ENCODE measurements at regions not wholly inside any gene's neighbourhood (a gene's known extent, or its start where the extent isn't known, plus 50 kb on each side); places are given as distances from the start of the nearest gene placed in this dataset.
"Not testable (repeated sequence)": the region's sequence is repeated elsewhere in the genome, so short reads cannot be mapped to it uniquely, and the experiment has no call there.

DNA sequence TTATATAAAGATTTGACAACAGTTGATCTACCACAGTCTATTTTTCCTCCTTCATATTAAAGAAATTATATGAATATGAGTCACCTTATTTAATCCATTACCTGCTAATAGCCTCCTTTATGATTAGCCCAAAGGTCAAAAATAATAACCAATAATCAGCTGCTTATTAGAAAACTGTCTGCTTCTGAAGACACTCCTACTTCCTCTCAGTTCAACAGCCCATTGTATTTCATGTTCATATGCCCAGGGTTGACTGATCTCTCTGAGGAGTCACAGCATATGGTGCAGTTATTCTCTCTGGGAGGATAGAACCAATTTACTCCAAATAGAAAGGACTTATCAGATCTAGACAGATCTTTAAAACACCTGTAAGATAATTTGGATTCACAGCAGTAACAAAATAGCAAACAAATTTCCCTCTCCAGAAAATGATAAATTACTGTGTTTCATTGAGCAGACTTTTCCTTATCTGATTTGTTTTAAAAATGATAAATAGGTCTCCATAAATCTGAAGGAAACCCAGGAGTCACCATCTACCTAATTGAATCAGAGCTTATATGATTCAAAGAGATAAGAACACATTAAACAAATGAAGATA lies 180.4 kb upstream of the ITGA1 start:
- H3K36me3 ChIP-seq (ENCODE audit: insufficient read depth, low read length): no peaks in the 10 kb centered on the region
- no peak overlapping the region for H3K27ac ChIP-seq
- DNase-seq (ENCODE audit: low read depth, low spot score): no peak
- TF ChIP-seq EZH2 (IDR thresholded peaks at IDR 0.05): no peak
- TF ChIP-seq POLR2AphosphoS5 (IDR thresholded peaks at IDR 0.05; ENCODE audit: borderline replicate concordance, low read depth, low read length): no peak
- TF ChIP-seq FOXP2 (optimal IDR thresholded peaks at IDR 0.05; ENCODE audit: control extremely low read depth, extremely low read length, insufficient read depth): no peak
- H3K4me3 ChIP-seq: no peak overlapping the region
- H3K9ac ChIP-seq (ENCODE audit: insufficient read length): no peak overlapping the region
- H3K9me3 ChIP-seq (ENCODE audit: low read depth, low read length): no peaks in the 10 kb centered on the region

DNA sequence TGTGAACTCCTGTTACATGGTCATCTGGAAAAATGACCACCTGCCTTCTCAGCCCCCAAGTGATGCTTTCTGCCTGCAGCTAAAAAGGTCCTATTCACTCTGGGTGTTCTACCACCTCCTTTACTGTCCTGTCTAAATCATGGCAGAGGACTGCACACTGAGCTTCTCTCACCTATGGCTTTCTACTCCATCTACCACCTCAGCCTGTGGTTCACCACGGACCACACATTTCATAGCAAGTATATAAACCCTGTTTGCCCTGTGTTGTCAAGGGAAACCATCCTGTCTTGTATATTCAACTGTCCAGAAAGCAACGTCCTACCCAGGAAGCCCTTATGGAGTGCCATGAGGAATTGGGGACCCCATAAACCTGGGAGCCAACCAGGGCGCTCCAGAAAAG lies 167.4 kb upstream of the ITGA1 start:
- Histone ChIP-seq H3K4me3 (no peak overlapping the region), H3K9ac (ENCODE audit: insufficient read length) (no peak overlapping the region), H3K27ac (no peak overlapping the region), H3K9me3 (ENCODE audit: low read depth, low read length) (no peaks in the 10 kb centered on the region), H3K36me3 (ENCODE audit: insufficient read depth, low read length) (no peaks in the 10 kb centered on the region)
- no peak for TF ChIP-seq POLR2AphosphoS5 (IDR thresholded peaks at IDR 0.05; ENCODE audit: borderline replicate concordance, low read depth, low read length)
- no peak for TF ChIP-seq FOXP2 (optimal IDR thresholded peaks at IDR 0.05; ENCODE audit: control extremely low read depth, extremely low read length, insufficient read depth)
- no peak for TF ChIP-seq EZH2 (IDR thresholded peaks at IDR 0.05)
- no peak for DNase-seq (ENCODE audit: low read depth, low spot score)

DNA sequence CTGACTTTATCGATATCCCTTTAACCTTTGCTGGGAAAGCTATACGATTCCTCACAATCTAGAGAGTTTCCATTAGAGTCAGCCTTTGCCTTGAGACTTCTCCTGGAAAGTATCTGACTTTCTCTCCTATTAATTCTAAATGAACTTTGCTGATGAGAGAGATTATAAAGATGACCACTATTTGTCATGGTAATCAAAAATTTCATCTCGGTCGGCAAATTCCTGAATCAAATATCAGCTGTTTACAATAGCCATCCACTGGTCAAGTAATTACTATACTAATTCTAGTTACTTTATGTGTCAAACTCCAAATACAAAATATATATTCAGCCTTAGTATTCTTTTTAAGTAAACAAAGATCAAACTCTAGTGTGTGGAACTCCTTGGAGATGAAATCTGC lies 164.4 kb upstream of the ITGA1 start:
- H3K27ac ChIP-seq: no peak overlapping the region
- H3K36me3 ChIP-seq (ENCODE audit: insufficient read depth, low read length): no peaks in the 10 kb centered on the region
- TF ChIP-seq FOXP2 (optimal IDR thresholded peaks at IDR 0.05; ENCODE audit: control extremely low read depth, extremely low read length, insufficient read depth): no peak
- TF ChIP-seq EZH2 (IDR thresholded peaks at IDR 0.05): no peak
- TF ChIP-seq POLR2AphosphoS5 (IDR thresholded peaks at IDR 0.05; ENCODE audit: borderline replicate concordance, low read depth, low read length): no peak
- H3K9ac ChIP-seq (ENCODE audit: insufficient read length): no peak overlapping the region
- no peak for DNase-seq (ENCODE audit: low read depth, low spot score)
- H3K4me3 ChIP-seq: no peak overlapping the region
- H3K9me3 ChIP-seq (ENCODE audit: low read depth, low read length): no peaks in the 10 kb centered on the region

DNA sequence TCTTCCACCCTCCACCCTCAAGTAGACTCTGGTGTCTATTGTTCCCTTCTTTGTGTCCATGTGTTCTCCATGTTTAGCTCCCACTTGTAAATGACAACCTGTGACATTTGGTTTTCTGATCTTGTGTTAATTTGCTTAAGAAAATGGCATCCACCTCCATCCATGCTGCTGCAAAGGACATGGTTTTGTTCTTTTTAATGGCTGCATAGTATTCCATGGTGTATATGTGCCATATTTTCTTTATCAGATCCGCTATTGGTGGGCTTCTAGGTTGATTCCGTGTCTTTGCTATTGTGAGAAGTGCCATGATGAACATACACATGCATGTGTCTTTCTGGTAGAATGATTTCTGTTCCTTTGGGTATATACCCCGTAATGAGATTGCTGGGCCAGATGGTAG lies 163.4 kb upstream of the ITGA1 start:
- no peaks in the 10 kb centered on the region for H3K9me3 ChIP-seq (ENCODE audit: low read depth, low read length)
- DNase-seq (ENCODE audit: low read depth, low spot score): no peak
- no peaks in the 10 kb centered on the region for H3K36me3 ChIP-seq (ENCODE audit: insufficient read depth, low read length)
- no peak overlapping the region for H3K9ac ChIP-seq (ENCODE audit: insufficient read length)
- no peak overlapping the region for H3K4me3 ChIP-seq
- no peak overlapping the region for H3K27ac ChIP-seq
- no peak for TF ChIP-seq EZH2 (IDR thresholded peaks at IDR 0.05)
- TF ChIP-seq POLR2AphosphoS5 (IDR thresholded peaks at IDR 0.05; ENCODE audit: borderline replicate concordance, low read depth, low read length): no peak
- no peak for TF ChIP-seq FOXP2 (optimal IDR thresholded peaks at IDR 0.05; ENCODE audit: control extremely low read depth, extremely low read length, insufficient read depth)

DNA sequence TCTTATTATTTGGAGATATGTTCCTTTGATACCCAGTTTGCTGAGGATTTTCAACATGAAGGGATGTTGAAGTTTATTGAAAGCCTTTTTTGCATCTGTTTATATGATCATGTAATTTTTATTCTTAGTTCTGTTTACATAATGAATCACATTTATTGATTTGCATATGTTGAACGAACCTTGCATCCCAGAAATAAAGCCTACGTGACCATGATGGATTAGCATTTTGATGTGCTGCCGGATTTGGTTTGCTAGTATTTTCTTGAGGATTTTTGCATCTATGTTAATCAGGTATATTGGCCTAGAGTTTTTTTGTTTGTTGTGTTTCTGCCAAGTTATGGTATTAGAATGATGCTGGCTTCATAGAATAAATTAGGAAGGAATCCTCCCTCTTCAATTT lies 161.4 kb upstream of the ITGA1 start:
- no peak for DNase-seq (ENCODE audit: low read depth, low spot score)
- H3K9ac ChIP-seq (ENCODE audit: insufficient read length): no peak overlapping the region
- no peak overlapping the region for H3K4me3 ChIP-seq
- no peak for TF ChIP-seq FOXP2 (optimal IDR thresholded peaks at IDR 0.05; ENCODE audit: control extremely low read depth, extremely low read length, insufficient read depth)
- no peak for TF ChIP-seq POLR2AphosphoS5 (IDR thresholded peaks at IDR 0.05; ENCODE audit: borderline replicate concordance, low read depth, low read length)
- TF ChIP-seq EZH2 (IDR thresholded peaks at IDR 0.05): no peak
- no peaks in the 10 kb centered on the region for H3K36me3 ChIP-seq (ENCODE audit: insufficient read depth, low read length)
- H3K9me3 ChIP-seq (ENCODE audit: low read depth, low read length): no peaks in the 10 kb centered on the region
- no peak overlapping the region for H3K27ac ChIP-seq

DNA sequence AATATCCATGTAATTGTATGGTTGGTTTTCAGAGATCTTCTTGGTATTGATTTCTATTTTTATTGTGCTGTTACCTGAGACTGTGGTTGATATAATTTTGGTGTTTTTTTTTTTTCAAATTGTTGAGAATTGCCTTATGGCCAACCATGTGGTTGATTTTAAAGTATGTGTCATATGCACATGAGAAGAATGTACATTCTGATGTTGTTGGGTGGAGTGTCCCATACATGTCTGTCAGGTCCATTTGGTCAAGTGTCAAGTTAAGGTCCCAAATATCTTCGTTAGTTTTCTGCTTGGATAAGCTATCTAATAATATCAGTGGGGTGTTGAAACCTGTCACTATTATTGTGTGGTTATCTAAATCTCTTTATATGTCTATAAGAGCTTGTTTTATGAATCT lies 160.0 kb upstream of the ITGA1 start:
- Histone ChIP-seq H3K9me3 (ENCODE audit: low read depth, low read length) (no peaks in the 10 kb centered on the region), H3K27ac (no peak overlapping the region), H3K36me3 (ENCODE audit: insufficient read depth, low read length) (no peaks in the 10 kb centered on the region), H3K9ac (ENCODE audit: insufficient read length) (no peak overlapping the region), H3K4me3 (no peak overlapping the region)
- DNase-seq (ENCODE audit: low read depth, low spot score): no peak
- TF ChIP-seq POLR2AphosphoS5 (IDR thresholded peaks at IDR 0.05; ENCODE audit: borderline replicate concordance, low read depth, low read length) (no peak), EZH2 (IDR thresholded peaks at IDR 0.05) (no peak), FOXP2 (optimal IDR thresholded peaks at IDR 0.05; ENCODE audit: control extremely low read depth, extremely low read length, insufficient read depth) (no peak)

DNA sequence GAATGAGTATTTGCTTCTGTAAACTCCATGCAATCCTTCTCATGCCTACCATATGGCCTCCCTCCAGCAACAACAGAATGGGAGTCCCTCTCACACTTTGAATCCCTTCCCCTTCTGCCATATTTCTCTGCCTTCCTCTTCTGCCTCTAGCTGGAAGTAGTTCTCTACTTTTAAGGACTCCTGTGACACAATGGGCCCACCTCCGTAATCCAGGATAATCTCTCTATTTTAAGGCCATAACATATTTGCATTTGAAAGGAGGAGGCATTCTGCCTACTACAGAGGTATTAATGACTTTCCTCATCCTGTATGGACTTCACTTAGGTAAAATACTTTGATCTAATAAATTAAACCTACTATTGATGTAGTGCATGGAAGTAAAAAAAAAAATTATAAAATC lies 155.4 kb upstream of the ITGA1 start:
- no peaks in the 10 kb centered on the region for H3K36me3 ChIP-seq (ENCODE audit: insufficient read depth, low read length)
- no peaks in the 10 kb centered on the region for H3K9me3 ChIP-seq (ENCODE audit: low read depth, low read length)
- TF ChIP-seq EZH2 (IDR thresholded peaks at IDR 0.05) (no peak), POLR2AphosphoS5 (IDR thresholded peaks at IDR 0.05; ENCODE audit: borderline replicate concordance, low read depth, low read length) (no peak), FOXP2 (optimal IDR thresholded peaks at IDR 0.05; ENCODE audit: control extremely low read depth, extremely low read length, insufficient read depth) (no peak)
- no peak overlapping the region for H3K4me3 ChIP-seq
- DNase-seq (ENCODE audit: low read depth, low spot score): no peak
- no peak overlapping the region for H3K27ac ChIP-seq
- no peak overlapping the region for H3K9ac ChIP-seq (ENCODE audit: insufficient read length)

DNA sequence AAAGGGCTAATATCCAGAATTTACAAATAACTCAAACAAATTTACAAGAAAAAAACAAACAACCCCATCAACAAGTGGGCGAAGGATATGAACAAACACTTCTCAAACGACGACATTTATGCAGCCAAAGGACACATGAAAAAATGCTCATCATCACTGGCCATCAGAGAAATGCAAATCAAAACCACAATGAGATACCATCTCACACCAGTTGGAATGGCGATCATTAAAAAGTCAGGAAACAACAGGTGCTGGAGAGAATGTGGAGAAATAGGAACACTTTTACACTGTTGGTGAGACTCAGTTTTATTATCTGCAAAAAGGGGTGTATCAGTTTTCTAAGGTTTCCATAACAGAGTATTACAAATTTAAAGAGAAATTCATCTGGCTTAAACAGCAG lies 153.5 kb upstream of the ITGA1 start:
- DNase-seq (ENCODE audit: low read depth, low spot score); H3K9ac ChIP-seq (ENCODE audit: insufficient read length); H3K27ac ChIP-seq; H3K9me3 ChIP-seq (ENCODE audit: low read depth, low read length); H3K36me3 ChIP-seq (ENCODE audit: insufficient read depth, low read length); H3K4me3 ChIP-seq: not testable (repeated sequence)

DNA sequence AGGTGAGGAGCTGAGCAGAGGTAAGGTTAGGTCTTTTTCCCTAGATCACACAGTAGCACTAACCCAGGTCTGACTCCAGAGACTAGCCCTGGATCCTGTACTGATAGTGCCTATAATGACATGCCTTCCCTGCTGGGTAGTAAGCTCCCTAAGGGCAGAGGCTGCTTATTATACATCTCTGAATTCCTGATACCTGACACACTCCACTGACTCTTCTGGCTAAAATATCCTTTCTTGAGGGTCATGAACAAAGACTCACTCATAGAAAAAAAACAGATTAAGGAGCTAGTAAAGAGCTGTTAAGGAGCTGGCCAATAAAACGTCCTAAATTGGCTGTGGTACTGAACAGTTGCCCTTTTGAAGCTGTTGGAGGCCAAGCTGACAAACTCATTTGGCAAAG lies 149.0 kb upstream of the ITGA1 start:
- H3K9me3 ChIP-seq (ENCODE audit: low read depth, low read length): no peaks in the 10 kb centered on the region
- no peak for TF ChIP-seq POLR2AphosphoS5 (IDR thresholded peaks at IDR 0.05; ENCODE audit: borderline replicate concordance, low read depth, low read length)
- no peak for TF ChIP-seq EZH2 (IDR thresholded peaks at IDR 0.05)
- TF ChIP-seq FOXP2 (optimal IDR thresholded peaks at IDR 0.05; ENCODE audit: control extremely low read depth, extremely low read length, insufficient read depth): no peak
- no peak for DNase-seq (ENCODE audit: low read depth, low spot score)
- no peak overlapping the region for H3K27ac ChIP-seq
- H3K9ac ChIP-seq (ENCODE audit: insufficient read length): no peak overlapping the region
- no peaks in the 10 kb centered on the region for H3K36me3 ChIP-seq (ENCODE audit: insufficient read depth, low read length)
- no peak overlapping the region for H3K4me3 ChIP-seq

All from SK-N-MC (cell line).